Gastrocnemius medialis (tissue), 4 donors: ENCODE measurements at regions not wholly inside any gene's neighbourhood (a gene's known extent, or its start where the extent isn't known, plus 50 kb on each side); places are given as distances from the start of the nearest gene placed in this dataset.
A peak's percentile ranks its signal among the peaks of the same experiment; 100 is the strongest.

Experiments
- ATAC-seq, 2 donors: fragments of 150-250 bp; one replicate each; pipeline ENCODE4 v1.9.1; 2016
- DNase-seq, 2 donors: peaks; one replicate each; pipeline ENCODE4 v3.0.0-alpha.2; 2019
- H3K27ac ChIP-seq, 4 donors: fragments of 200-600 bp; sonication (generic); 1 replicate in 1 of 4; 2 replicates in 3 of 4; pipeline ENCODE4 v1.5.1; 2016 to 2018; ENCODE audit warnings: mild to moderate bottlenecking in 2 of 4, moderate library complexity in 1 of 4
- H3K27me3 ChIP-seq, 3 donors: fragments of 200-600 bp; sonication (generic) in 2 of 3; 1 replicate in 1 of 3; 2 replicates in 2 of 3; pipeline versions ENCODE4 v1.5.1 to v1.6.0; 2016 to 2019; ENCODE audit warnings: mild to moderate bottlenecking in 1 of 3, moderate library complexity in 1 of 3
- H3K36me3 ChIP-seq, 2 donors: fragments of 200-600 bp; sonication (generic) in 1 of 2; one replicate each; pipeline ENCODE4 v1.5.1; 2017 to 2018
- H3K4me1 ChIP-seq, 2 donors: fragments of 200-600 bp; sonication (generic) in 1 of 2; one replicate each; pipeline ENCODE4 v1.5.1; 2016 to 2017; ENCODE audit warnings: mild to moderate bottlenecking in 2 of 2
- H3K4me3 ChIP-seq, 4 donors: fragments of 200-600 bp; sonication (generic) in 3 of 4; 1 replicate in 1 of 4; 2 replicates in 3 of 4; pipeline ENCODE4 v1.5.1; 2016 to 2019; ENCODE audit warnings: mild to moderate bottlenecking in 2 of 4
- H3K9me3 ChIP-seq, 3 donors: fragments of 200-600 bp; sonication (generic) in 2 of 3; 1 replicate in 1 of 3; 2 replicates in 2 of 3; pipeline ENCODE4 v1.5.1; 2016 to 2019
- POLR2A ChIP-seq, 2 donors: fragments of 450-650 bp; IDR thresholded peaks; one replicate each; pipeline ENCODE4 v1.6.1; 2017; ENCODE audit warnings: antibody characterized with exemption in 2 of 2, mild to moderate bottlenecking in 2 of 2, moderate library complexity in 2 of 2
- in situ Hi-C, 4 donors: fragments of 200-750 bp; cut with MboI; loops; one replicate each; pipeline versions ENCODE4 v1.15.0 to v1.8.0; 2017; ENCODE audit warnings: low sequenced_read_pairs in 4 of 4
- intact Hi-C: fragments of 100-400 bp; cut with DNase I; formaldehyde crosslinking; loops from one replicate; pipeline ENCODE4 v1.15.1; 2023; ENCODE audit warnings: low total_unique reads
- TF ChIP-seq, protein P1 (sequence below), 5 experiments: fragments of 450-650 bp in 3 of 5; fragments of 200-600 bp in 2 of 5; sonication (generic) in 2 of 5; IDR thresholded peaks in 4 of 5; conservative IDR thresholded peaks in 1 of 5; 1 replicate in 4 of 5; 2 replicates in 1 of 5; pipeline ENCODE4 v1.5.1; 2016 to 2019; ENCODE audit warnings: antibody characterized with exemption in 5 of 5, mild to moderate bottlenecking in 3 of 5, moderate library complexity in 3 of 5

GRCh38 chr20:24098886-24099285, 110.3 kb upstream of the GGTLC1 start:
- H3K27ac ChIP-seq: no peak overlapping the region
- H3K9me3 ChIP-seq: no peaks in the 10 kb centered on the region
- H3K36me3 ChIP-seq: no peaks in the 10 kb centered on the region
- ATAC-seq (peak in 1 of 2 donors; percentile 45), DNase-seq (no peak)
- in situ Hi-C loops (loop anchor here in 1 of 4 donors (10.0 kb wide), 1 partner anchor 164 kb away; no protein-coding TSS in a partner anchor), intact Hi-C loops (no loop called here)
- H3K4me3 ChIP-seq: no peak overlapping the region
- no peaks in the 10 kb centered on the region for H3K27me3 ChIP-seq
- no peaks in the 10 kb centered on the region for H3K4me1 ChIP-seq
- TF ChIP-seq POLR2A (IDR thresholded peaks at IDR 0.05): no peak
- TF ChIP-seq, protein P1, sequence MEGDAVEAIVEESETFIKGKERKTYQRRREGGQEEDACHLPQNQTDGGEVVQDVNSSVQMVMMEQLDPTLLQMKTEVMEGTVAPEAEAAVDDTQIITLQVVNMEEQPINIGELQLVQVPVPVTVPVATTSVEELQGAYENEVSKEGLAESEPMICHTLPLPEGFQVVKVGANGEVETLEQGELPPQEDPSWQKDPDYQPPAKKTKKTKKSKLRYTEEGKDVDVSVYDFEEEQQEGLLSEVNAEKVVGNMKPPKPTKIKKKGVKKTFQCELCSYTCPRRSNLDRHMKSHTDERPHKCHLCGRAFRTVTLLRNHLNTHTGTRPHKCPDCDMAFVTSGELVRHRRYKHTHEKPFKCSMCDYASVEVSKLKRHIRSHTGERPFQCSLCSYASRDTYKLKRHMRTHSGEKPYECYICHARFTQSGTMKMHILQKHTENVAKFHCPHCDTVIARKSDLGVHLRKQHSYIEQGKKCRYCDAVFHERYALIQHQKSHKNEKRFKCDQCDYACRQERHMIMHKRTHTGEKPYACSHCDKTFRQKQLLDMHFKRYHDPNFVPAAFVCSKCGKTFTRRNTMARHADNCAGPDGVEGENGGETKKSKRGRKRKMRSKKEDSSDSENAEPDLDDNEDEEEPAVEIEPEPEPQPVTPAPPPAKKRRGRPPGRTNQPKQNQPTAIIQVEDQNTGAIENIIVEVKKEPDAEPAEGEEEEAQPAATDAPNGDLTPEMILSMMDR (IDR thresholded peaks at IDR 0.05 in 4 of 5, conservative IDR thresholded peaks at IDR 0.05 in 1 of 5): no peak

- Histone ChIP-seq H3K4me3 (no peak overlapping the region), H3K27ac (no peak overlapping the region), H3K36me3 (no peaks in the 10 kb centered on the region), H3K9me3 (no peaks in the 10 kb centered on the region), H3K4me1 (no peaks in the 10 kb centered on the region), H3K27me3 (no peaks in the 10 kb centered on the region)
- ATAC-seq (no peak), DNase-seq (no peak)
- intact Hi-C loops: no loop called here
- TF ChIP-seq, protein P1 (IDR thresholded peaks at IDR 0.05 in 4 of 5, conservative IDR thresholded peaks at IDR 0.05 in 1 of 5): no peak
- no peak for TF ChIP-seq POLR2A (IDR thresholded peaks at IDR 0.05)
- in situ Hi-C loops: loop anchor here in 1 of 4 donors (10.0 kb wide), 1 partner anchor 163 kb away; no protein-coding TSS in a partner anchor
Measured at GRCh38 chr20:24097506-24098245, 109.1 kb upstream of the GGTLC1 start.

DNA sequence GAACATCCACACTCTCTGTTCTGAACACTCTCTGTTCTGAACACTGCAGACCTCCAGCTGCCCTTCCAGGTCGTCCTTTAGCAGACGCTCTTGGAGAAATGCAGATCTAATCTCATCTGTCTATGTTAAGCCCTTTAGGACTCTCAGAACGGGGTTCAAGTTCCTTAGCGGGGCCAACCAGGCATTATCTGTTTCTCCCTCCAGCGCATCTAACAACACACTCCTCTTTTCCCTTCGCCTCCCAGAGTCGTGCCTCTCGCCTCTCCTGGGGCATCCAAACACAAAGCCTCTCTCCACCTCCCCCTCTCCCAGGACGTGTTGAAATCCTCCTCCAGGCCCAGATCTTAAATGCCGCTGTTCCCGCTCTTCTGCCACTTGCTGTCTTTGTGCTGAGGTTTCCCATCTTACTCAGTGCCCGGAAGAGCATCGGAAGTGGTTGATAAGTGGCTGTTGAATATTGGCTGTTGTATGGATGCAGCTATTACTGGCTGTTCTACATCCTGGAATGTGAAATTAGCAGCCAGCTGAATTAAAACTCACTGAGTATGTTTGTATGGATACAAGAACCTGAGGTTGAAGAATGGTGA, 108.4 kb upstream of the GGTLC1 start:
- intact Hi-C loops: no loop called here
- TF ChIP-seq POLR2A (IDR thresholded peaks at IDR 0.05): no peak
- TF ChIP-seq, protein P1 (IDR thresholded peaks at IDR 0.05 in 4 of 5, conservative IDR thresholded peaks at IDR 0.05 in 1 of 5): no peak
- no peak for ATAC-seq
- DNase-seq: no peak
- in situ Hi-C loops: loop anchor here in 1 of 4 donors (10.0 kb wide), 1 partner anchor 162 kb away; no protein-coding TSS in a partner anchor
- H3K4me3 ChIP-seq: no peak overlapping the region
- H3K4me1 ChIP-seq: no peaks in the 10 kb centered on the region
- H3K9me3 ChIP-seq: no peaks in the 10 kb centered on the region
- H3K27me3 ChIP-seq: no peaks in the 10 kb centered on the region
- no peak overlapping the region for H3K27ac ChIP-seq
- no peaks in the 10 kb centered on the region for H3K36me3 ChIP-seq

GRCh38 chr20:24096264-24096663, 107.7 kb upstream of the GGTLC1 start:
- intact Hi-C loops (no loop called here), in situ Hi-C loops (loop anchor here in 1 of 4 donors (10.0 kb wide), 1 partner anchor 161 kb away; no protein-coding TSS in a partner anchor)
- TF ChIP-seq, protein P1 (IDR thresholded peaks at IDR 0.05 in 4 of 5, conservative IDR thresholded peaks at IDR 0.05 in 1 of 5): no peak
- TF ChIP-seq POLR2A (IDR thresholded peaks at IDR 0.05): no peak
- Histone ChIP-seq H3K36me3 (no peaks in the 10 kb centered on the region), H3K27ac (no peak overlapping the region), H3K4me3 (no peak overlapping the region), H3K9me3 (no peaks in the 10 kb centered on the region), H3K27me3 (no peaks in the 10 kb centered on the region), H3K4me1 (no peaks in the 10 kb centered on the region)
- ATAC-seq (no peak), DNase-seq (no peak)
